K562 (cell line): ENCODE measurements at regions not wholly inside any gene's neighbourhood (a gene's known extent, or its start where the extent isn't known, plus 50 kb on each side); places are given as distances from the start of the nearest gene placed in this dataset.

Source experiments
- ATAC-seq: fragments of 200-7000 bp; cut with Tn5 transposase; 3 replicates; pipeline ENCODE4 v1.9.1; 2020; ENCODE audit warnings: moderate library complexity
- BruUV-seq: library from RNA; stranded (reverse); fragments of 400-500 nt; replicated peaks from 2 replicates; lab custom pipeline; 2021; lab: Mats Ljungman, UMichigan
- CTCF ChIA-PET: fragments of 300-600 bp; formaldehyde crosslinking; extraction: SDS; loops from one replicate; lab custom pipeline; 2021; ENCODE audit warnings: low intra/inter-chr PET ratio; lab: Yijun Ruan, JAX
- POLR2A ChIA-PET: fragments of 300-600, 350-650 bp; sonication (Branson Sonifier 250); formaldehyde crosslinking; extraction: SDS; loops from one replicate; lab custom pipeline; 2021; ENCODE audit warnings: antibody characterized with exemption, inconsistent platforms; lab: Yijun Ruan, JAX
- DNase-seq, 4 experiments: peaks; one replicate each; pipeline versions ENCODE4 v3.0.0 to v3.0.0-alpha.2; 2011 to 2018; ENCODE audit warnings: low spot score in 3 of 4, mixed read lengths in 3 of 4; ENCODE audit errors: extremely low read depth in 1 of 4
- FAIRE-seq: peaks from 2 replicates; lab custom pipeline; 2011; peaks lifted over from hg19 to GRCh38; lab: Jason Lieb, UNC
- H2AFZ ChIP-seq: 2 replicates; pipeline ENCODE4 v1.6.0; 2011; ENCODE audit warnings: low read depth, low read length, control low read depth, inconsistent platforms
- H3K27ac ChIP-seq: fragments of 200-600 bp; 3 replicates; pipeline ENCODE4 v1.8.0; 2011; ENCODE audit warnings: low read depth, mild to moderate bottlenecking, control low read depth, inconsistent platforms, low read length, moderate library complexity, mixed read lengths; ENCODE audit errors: extremely low read depth
- H3K27me3 ChIP-seq, 2 experiments: fragments of 300-600 bp in 1 of 2; 2 replicates in 1 of 2; 3 replicates in 1 of 2; pipeline versions ENCODE4 v1.6.0 to v1.8.0; 2011; ENCODE audit warnings: inconsistent platforms in 2 of 2, low read length in 2 of 2, mild to moderate bottlenecking in 1 of 2, mixed read lengths in 1 of 2, moderate library complexity in 1 of 2; ENCODE audit not compliant: control insufficient read depth in 2 of 2, insufficient read depth in 2 of 2
- H3K36me3 ChIP-seq: fragments of 300-600 bp; 3 replicates; pipeline ENCODE4 v1.8.0; 2011; ENCODE audit warnings: mild to moderate bottlenecking, low read length, inconsistent platforms; ENCODE audit not compliant: control insufficient read depth, insufficient read depth
- H3K4me1 ChIP-seq, 2 experiments: fragments of 200-600 bp in 1 of 2; replicated peaks in 1 of 2; 2 replicates in 1 of 2; 3 replicates in 1 of 2; pipeline versions ENCODE4 v1.5.1 to v1.8.0; 2011; ENCODE audit warnings: inconsistent platforms in 2 of 2, low read length in 2 of 2, mild to moderate bottlenecking in 1 of 2, mixed read lengths in 1 of 2, moderate library complexity in 1 of 2; ENCODE audit not compliant: control insufficient read depth in 2 of 2, insufficient read depth in 2 of 2
- H3K4me2 ChIP-seq: 2 replicates; pipeline ENCODE4 v1.6.1; 2011; ENCODE audit warnings: low read length, control low read depth, inconsistent platforms, mixed read lengths; ENCODE audit not compliant: insufficient read depth
- H3K4me3 ChIP-seq: fragments of 200-600 bp; sonication (generic), shearing (Covaris generic); 2 replicates; pipeline ENCODE4 v1.5.1; 2016; ENCODE audit warnings: control low read depth, inconsistent platforms
- H3K79me2 ChIP-seq: fragments of 200-600 bp; 3 replicates; pipeline ENCODE4 v1.8.0; 2011; ENCODE audit warnings: low read length, inconsistent platforms; ENCODE audit not compliant: control insufficient read depth, insufficient read depth
- H3K9ac ChIP-seq, 2 experiments: 2 replicates each; pipeline versions ENCODE4 v1.6.0 to v1.6.1; 2011; ENCODE audit warnings: low read depth in 2 of 2, low read length in 2 of 2, control low read depth in 1 of 2, inconsistent platforms in 1 of 2, mild to moderate bottlenecking in 1 of 2, mixed read lengths in 1 of 2; ENCODE audit not compliant: insufficient read depth in 1 of 2
- H3K9me1 ChIP-seq: one replicate; pipeline ENCODE4 v1.6.0; 2011; ENCODE audit warnings: inconsistent platforms, mild to moderate bottlenecking, low read length, moderate library complexity; ENCODE audit not compliant: control insufficient read depth, insufficient read depth
- H3K9me3 ChIP-seq: replicated peaks from 2 replicates; pipeline ENCODE4 v1.5.1; 2011; ENCODE audit warnings: low read depth, low read length, inconsistent platforms; ENCODE audit not compliant: control insufficient read depth, insufficient read depth
- H4K20me1 ChIP-seq: replicated peaks from 2 replicates; pipeline ENCODE4 v1.6.1; 2011; ENCODE audit warnings: low read length, inconsistent platforms, mixed read lengths; ENCODE audit not compliant: control insufficient read depth, insufficient read depth
- ILK ChIP-seq: fragments of 450-650 bp; IDR thresholded peaks from 2 replicates; pipeline ENCODE4 v1.6.1; 2016; ENCODE audit warnings: missing genetic modification characterization, low read depth, mild to moderate bottlenecking, missing compliant biosample characterization, moderate library complexity, borderline replicate concordance
- MED1 ChIP-seq: sonication (generic); formaldehyde crosslinking; IDR thresholded peaks from 2 replicates; pipeline ENCODE4 v1.8.1; 2023; ENCODE audit warnings: missing genetic modification reagents, borderline replicate concordance
- NFRKB ChIP-seq: fragments of 450-650 bp; IDR thresholded peaks from 2 replicates; pipeline ENCODE4 v1.6.1; 2016; ENCODE audit warnings: low read depth
- RBFOX2 ChIP-seq: fragments of 200-400 bp; formaldehyde crosslinking; IDR thresholded peaks from 2 replicates; pipeline ENCODE4 v1.6.1; 2017; ENCODE audit warnings: low read depth, mild to moderate bottlenecking, low read length, moderate library complexity
- RHOXF2B ChIP-seq: fragments of 250-450 bp; sonication (Bioruptor Pico); conservative IDR thresholded peaks from 2 replicates; pipeline ENCODE4 v1.5.1; 2021
- SIX5 ChIP-seq, 2 experiments: IDR thresholded peaks; 2 replicates each; pipeline ENCODE4 v1.6.1; 2011; ENCODE audit warnings: low read length in 2 of 2, borderline replicate concordance in 1 of 2, low read depth in 1 of 2, mild to moderate bottlenecking in 1 of 2, moderate library complexity in 1 of 2; ENCODE audit not compliant: insufficient read depth in 1 of 2
- SRSF9 ChIP-seq: fragments of 200-400 bp; formaldehyde crosslinking; IDR thresholded peaks from 2 replicates; pipeline ENCODE4 v1.6.1; 2017; ENCODE audit warnings: low read depth, low read length, borderline replicate concordance
- TCF15 ChIP-seq: fragments of 250-450 bp; sonication (Bioruptor Pico); IDR thresholded peaks from 2 replicates; pipeline ENCODE4 v1.8.0; 2022; ENCODE audit warnings: moderate library complexity, mild to moderate bottlenecking, inconsistent platforms
- ZNF184 ChIP-seq: sonication (generic); formaldehyde crosslinking; IDR thresholded peaks from 2 replicates; pipeline ENCODE4 v1.5.0; 2020; ENCODE audit warnings: missing genetic modification reagents
- WGBS: fragments of 100-300 bp; shearing (Covaris generic); methylation state at CpG from one replicate; pipeline ENCODE4 v1.1.6; 2016; ENCODE audit warnings: low coverage, mixed read lengths; ENCODE audit not compliant: insufficient coverage; ENCODE audit errors: missing lambda C conversion rate; 5-methylcytosine and 5-hydroxymethylcytosine counted together
- in situ Hi-C: fragments of 300-500 bp; cut with MboI; formaldehyde crosslinking; loops from 4 replicates; pipeline ENCODE4 v1.15.0; 2018; ENCODE audit warnings: inconsistent platforms, mixed read lengths
- intact Hi-C: fragments of 100-400 bp; cut with micrococcal nuclease; formaldehyde crosslinking; loops from 2 replicates; pipeline ENCODE4 v1.14.2; 2022
- TF ChIP-seq, protein P1 (sequence below): fragments of 450-650 bp; formaldehyde crosslinking; IDR thresholded peaks from 2 replicates; pipeline ENCODE4 v1.4.0; 2020; ENCODE audit warnings: mild to moderate bottlenecking, moderate library complexity
- TF ChIP-seq, protein P2 (sequence below), 2 experiments: IDR thresholded peaks; 2 replicates each; pipeline ENCODE4 v1.6.1; 2011; ENCODE audit warnings: borderline replicate concordance in 1 of 2, control low read depth in 1 of 2, low read depth in 1 of 2, low read length in 1 of 2, mild to moderate bottlenecking in 1 of 2, mixed read lengths in 1 of 2, moderate library complexity in 1 of 2; ENCODE audit not compliant: insufficient read depth in 1 of 2, insufficient read length in 1 of 2, poor library complexity in 1 of 2, severe bottlenecking in 1 of 2; ENCODE audit errors: extremely low read depth in 1 of 2

- H2AFZ ChIP-seq, result no peak overlapping the region
- ATAC-seq (no peak), FAIRE-seq (no peak), DNase-seq (no peak)
- H3K27ac ChIP-seq, result no peak overlapping the region
- ChIA-PET POLR2A (no interaction called here), CTCF (no interaction called here)
- H3K36me3 ChIP-seq, result no peaks in the 10 kb centered on the region
- intact Hi-C loops, result no loop called here
- H3K9me3 ChIP-seq, result no peaks in the 10 kb centered on the region; the same call in none of the 2 replicates
- no peaks in the 10 kb centered on the region for H3K27me3 ChIP-seq
- no peaks in the 10 kb centered on the region for H3K9me1 ChIP-seq
- no peak overlapping the region for H3K4me3 ChIP-seq
- no peaks in the 10 kb centered on the region for H3K4me1 ChIP-seq
- no peaks in the 10 kb centered on the region for H4K20me1 ChIP-seq
- WGBS, result 26% methylated on average over 4 of the region's 4 CpGs
- in situ Hi-C loops, result no loop called here
- no peak overlapping the region for H3K9ac ChIP-seq
- H3K4me2 ChIP-seq, result no peak overlapping the region
- no TSS peak for BruUV-seq
- no peaks in the 10 kb centered on the region for H3K79me2 ChIP-seq
- TF ChIP-seq ILK (no peak), SIX5 (IDR thresholded peaks at IDR 0.05; ENCODE audit: borderline replicate concordance in 1 of 2, insufficient read depth in 1 of 2, low read depth in 1 of 2, low read length in 2 of 2) (no peak), ZNF184 (no peak), RHOXF2B (no peak), MED1 (CRISPR knock-in tag) (no peak), TCF15 (CRISPR knock-in tag) (no peak), SRSF9 (no peak), RBFOX2 (no peak), NFRKB (no peak)
- TF ChIP-seq, protein P1, sequence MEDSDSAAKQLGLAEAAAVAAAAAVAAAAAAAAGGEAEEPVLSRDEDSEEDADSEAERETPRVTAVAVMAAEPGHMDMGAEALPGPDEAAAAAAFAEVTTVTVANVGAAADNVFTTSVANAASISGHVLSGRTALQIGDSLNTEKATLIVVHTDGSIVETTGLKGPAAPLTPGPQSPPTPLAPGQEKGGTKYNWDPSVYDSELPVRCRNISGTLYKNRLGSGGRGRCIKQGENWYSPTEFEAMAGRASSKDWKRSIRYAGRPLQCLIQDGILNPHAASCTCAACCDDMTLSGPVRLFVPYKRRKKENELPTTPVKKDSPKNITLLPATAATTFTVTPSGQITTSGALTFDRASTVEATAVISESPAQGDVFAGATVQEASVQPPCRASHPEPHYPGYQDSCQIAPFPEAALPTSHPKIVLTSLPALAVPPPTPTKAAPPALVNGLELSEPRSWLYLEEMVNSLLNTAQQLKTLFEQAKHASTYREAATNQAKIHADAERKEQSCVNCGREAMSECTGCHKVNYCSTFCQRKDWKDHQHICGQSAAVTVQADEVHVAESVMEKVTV (CRISPR knock-in tag), result no peak
- TF ChIP-seq, protein P2, sequence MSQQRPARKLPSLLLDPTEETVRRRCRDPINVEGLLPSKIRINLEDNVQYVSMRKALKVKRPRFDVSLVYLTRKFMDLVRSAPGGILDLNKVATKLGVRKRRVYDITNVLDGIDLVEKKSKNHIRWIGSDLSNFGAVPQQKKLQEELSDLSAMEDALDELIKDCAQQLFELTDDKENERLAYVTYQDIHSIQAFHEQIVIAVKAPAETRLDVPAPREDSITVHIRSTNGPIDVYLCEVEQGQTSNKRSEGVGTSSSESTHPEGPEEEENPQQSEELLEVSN (IDR thresholded peaks at IDR 0.05; ENCODE audit: borderline replicate concordance in 1 of 2, extremely low read depth in 1 of 2, insufficient read depth in 1 of 2, insufficient read length in 1 of 2, low read depth in 1 of 2, low read length in 1 of 2, poor library complexity in 1 of 2, severe bottlenecking in 1 of 2), result no peak
Measured at GRCh38 chr12:14225064-14225463, 140.4 kb upstream of the ATF7IP start.
